Stomach (tissue), 8 donors: ENCODE measurements at regions not wholly inside any gene's neighbourhood (a gene's known extent, or its start where the extent isn't known, plus 50 kb on each side); places are given as distances from the start of the nearest gene placed in this dataset.
A peak's percentile ranks its signal among the peaks of the same experiment; 100 is the strongest.

Experiments used
- DNase-seq, 2 donors: peaks; one replicate each; pipeline versions ENCODE4 v3.0.0 to v3.0.0-alpha.2; 2013 to 2019
- H3K27ac ChIP-seq, 5 donors: fragments of 200-600 bp in 4 of 5; sonication (generic) in 4 of 5; one replicate each; pipeline ENCODE4 v1.5.1; 2013 to 2019; ENCODE audit warnings: mild to moderate bottlenecking in 1 of 5, moderate library complexity in 1 of 5
- H3K27me3 ChIP-seq, 3 donors: fragments of 200-600 bp; sonication (generic); one replicate each; pipeline ENCODE4 v1.5.1; 2017 to 2019; ENCODE audit warnings: mixed run types in 1 of 3
- H3K36me3 ChIP-seq, 4 donors: fragments of 200-600 bp; sonication (generic); 1 replicate in 3 of 4; 2 replicates in 1 of 4; pipeline ENCODE4 v1.5.1; 2016 to 2019
- H3K4me1 ChIP-seq, 4 donors: fragments of 200-600 bp; sonication (generic); one replicate each; pipeline ENCODE4 v1.5.1; 2016 to 2019
- H3K4me3 ChIP-seq, 4 donors: fragments of 200-600 bp; sonication (generic) in 3 of 4; one replicate each; pipeline ENCODE4 v1.5.1; 2016 to 2019; ENCODE audit warnings: mild to moderate bottlenecking in 1 of 4
- H3K9me3 ChIP-seq, 4 donors: fragments of 200-600 bp; sonication (generic); one replicate each; pipeline ENCODE4 v1.5.1; 2016 to 2019
- EP300 ChIP-seq: sonication (generic); formaldehyde crosslinking; IDR thresholded peaks from one replicate; pipeline ENCODE4 v1.6.1; 2017; ENCODE audit warnings: antibody characterized with exemption
- POLR2A ChIP-seq, 4 donors: fragments of 450-650 bp; IDR thresholded peaks; one replicate each; pipeline ENCODE4 v1.6.1; 2016; ENCODE audit warnings: antibody characterized with exemption in 4 of 4, control low read depth in 2 of 4, mild to moderate bottlenecking in 1 of 4, moderate library complexity in 1 of 4
- POLR2AphosphoS5 ChIP-seq, 3 donors: sonication (generic); formaldehyde crosslinking; IDR thresholded peaks; one replicate each; pipeline ENCODE4 v1.6.1; 2016; ENCODE audit warnings: antibody characterized with exemption in 3 of 3
- WGBS, 5 donors: extraction: QIAGEN DNeasy Blood & Tissue Kit in 3 of 5; methylation state at CpG; one replicate each; pipeline versions ENCODE4 v1.1.5 to v1.1.7; 2013 to 2018; 5-methylcytosine and 5-hydroxymethylcytosine counted together
- intact Hi-C: fragments of 100-400 bp; cut with DNase I; formaldehyde crosslinking; loops from one replicate; pipeline ENCODE4 v1.15.1; 2023; ENCODE audit warnings: low total_unique reads
- TF ChIP-seq, protein P1 (sequence below), 7 experiments: fragments of 450-650 bp in 4 of 7; fragments of 200-600 bp in 3 of 7; sonication (generic) in 3 of 7; IDR thresholded peaks; one replicate each; pipeline ENCODE4 v1.5.1; 2016 to 2019; ENCODE audit warnings: antibody characterized with exemption in 7 of 7, control low read depth in 2 of 7, mild to moderate bottlenecking in 1 of 7
- donor health status: healthy with polysubstance abuse.
- donor health status: Bipolar disorder and iron deficiency.
- donor health status: healthy.

DNA sequence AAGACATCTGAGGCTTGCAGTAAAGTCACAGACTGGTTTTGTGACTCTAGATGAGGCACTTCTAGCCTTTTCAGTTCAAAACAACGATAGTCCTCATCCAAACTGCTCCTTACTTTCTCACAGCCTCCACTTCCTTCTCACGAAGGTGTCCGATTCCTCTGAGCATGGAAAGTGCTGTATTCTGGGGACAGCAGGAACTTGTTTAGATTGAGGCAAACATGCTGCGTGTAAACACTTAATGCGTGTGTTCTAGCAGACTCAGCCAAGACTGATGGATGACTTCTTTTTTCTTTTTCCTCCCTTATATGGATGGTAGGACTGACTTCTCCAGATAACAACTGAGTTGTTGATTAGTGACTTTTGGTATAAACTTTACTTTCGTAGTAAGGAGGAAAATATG lies 80.2 kb upstream of the PRDM1 start:
- peaks cover 0 to 9% (median 3%) of the 10 kb centered on the region in 4 donors for H3K4me1 ChIP-seq
- intact Hi-C loops, result no loop called here
- 59 to 75% (median 69%) methylated on average over 6 of the region's 6 CpGs for WGBS, 5 donors
- TF ChIP-seq POLR2AphosphoS5 (IDR thresholded peaks at IDR 0.05) (peak in 2 of 3 donors; percentile 43 to 65), EP300 (no peak)
- H3K4me3 ChIP-seq, result no peak overlapping the region
- peak overlapping the region in 4 of 5 donors; percentile 3 to 31 (median 10) for H3K27ac ChIP-seq
- no peaks in the 10 kb centered on the region for H3K9me3 ChIP-seq
- peaks cover 0 to 15% (median 0%) of the 10 kb centered on the region in 3 donors for H3K27me3 ChIP-seq
- no peaks in the 10 kb centered on the region for H3K36me3 ChIP-seq
- no peak for DNase-seq

DNA sequence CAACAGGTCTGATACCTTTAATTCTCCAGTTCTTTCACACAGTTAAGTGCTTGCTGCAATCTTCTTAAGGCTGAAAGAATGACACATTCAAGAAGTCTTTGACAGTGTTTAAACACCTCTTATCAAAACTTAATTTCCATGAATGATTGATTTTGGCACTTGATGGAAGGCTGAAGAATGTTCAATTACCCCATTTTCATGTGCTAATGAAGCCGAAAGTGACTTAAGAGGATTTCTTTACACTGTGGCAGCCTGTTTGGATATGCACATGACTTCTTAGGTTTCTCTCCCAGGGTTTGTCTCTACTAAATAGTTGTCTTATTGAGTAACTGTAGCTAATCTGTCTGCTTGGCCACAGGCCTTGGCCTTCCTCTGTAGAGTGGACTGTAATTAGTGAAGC lies 81.1 kb upstream of the PRDM1 start:
- intact Hi-C loops, result no loop called here
- 62 to 79% (median 70%) methylated on average over 1 of the region's 1 CpG for WGBS, 5 donors
- Histone ChIP-seq H3K4me3 (no peak overlapping the region), H3K9me3 (no peaks in the 10 kb centered on the region), H3K27me3 (peaks cover 0 to 19% (median 0%) of the 10 kb centered on the region in 3 donors), H3K4me1 (peaks cover 0 to 9% (median 3%) of the 10 kb centered on the region in 4 donors), H3K36me3 (no peaks in the 10 kb centered on the region), H3K27ac (peak overlapping the region in 1 of 5 donors; percentile 15)
- no peak for DNase-seq
- TF ChIP-seq POLR2A (IDR thresholded peaks at IDR 0.05), result no peak
- no peak for TF ChIP-seq POLR2AphosphoS5 (IDR thresholded peaks at IDR 0.05)
- TF ChIP-seq, protein P1, sequence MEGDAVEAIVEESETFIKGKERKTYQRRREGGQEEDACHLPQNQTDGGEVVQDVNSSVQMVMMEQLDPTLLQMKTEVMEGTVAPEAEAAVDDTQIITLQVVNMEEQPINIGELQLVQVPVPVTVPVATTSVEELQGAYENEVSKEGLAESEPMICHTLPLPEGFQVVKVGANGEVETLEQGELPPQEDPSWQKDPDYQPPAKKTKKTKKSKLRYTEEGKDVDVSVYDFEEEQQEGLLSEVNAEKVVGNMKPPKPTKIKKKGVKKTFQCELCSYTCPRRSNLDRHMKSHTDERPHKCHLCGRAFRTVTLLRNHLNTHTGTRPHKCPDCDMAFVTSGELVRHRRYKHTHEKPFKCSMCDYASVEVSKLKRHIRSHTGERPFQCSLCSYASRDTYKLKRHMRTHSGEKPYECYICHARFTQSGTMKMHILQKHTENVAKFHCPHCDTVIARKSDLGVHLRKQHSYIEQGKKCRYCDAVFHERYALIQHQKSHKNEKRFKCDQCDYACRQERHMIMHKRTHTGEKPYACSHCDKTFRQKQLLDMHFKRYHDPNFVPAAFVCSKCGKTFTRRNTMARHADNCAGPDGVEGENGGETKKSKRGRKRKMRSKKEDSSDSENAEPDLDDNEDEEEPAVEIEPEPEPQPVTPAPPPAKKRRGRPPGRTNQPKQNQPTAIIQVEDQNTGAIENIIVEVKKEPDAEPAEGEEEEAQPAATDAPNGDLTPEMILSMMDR (IDR thresholded peaks at IDR 0.05), result no peak
- TF ChIP-seq EP300, result no peak

DNA sequence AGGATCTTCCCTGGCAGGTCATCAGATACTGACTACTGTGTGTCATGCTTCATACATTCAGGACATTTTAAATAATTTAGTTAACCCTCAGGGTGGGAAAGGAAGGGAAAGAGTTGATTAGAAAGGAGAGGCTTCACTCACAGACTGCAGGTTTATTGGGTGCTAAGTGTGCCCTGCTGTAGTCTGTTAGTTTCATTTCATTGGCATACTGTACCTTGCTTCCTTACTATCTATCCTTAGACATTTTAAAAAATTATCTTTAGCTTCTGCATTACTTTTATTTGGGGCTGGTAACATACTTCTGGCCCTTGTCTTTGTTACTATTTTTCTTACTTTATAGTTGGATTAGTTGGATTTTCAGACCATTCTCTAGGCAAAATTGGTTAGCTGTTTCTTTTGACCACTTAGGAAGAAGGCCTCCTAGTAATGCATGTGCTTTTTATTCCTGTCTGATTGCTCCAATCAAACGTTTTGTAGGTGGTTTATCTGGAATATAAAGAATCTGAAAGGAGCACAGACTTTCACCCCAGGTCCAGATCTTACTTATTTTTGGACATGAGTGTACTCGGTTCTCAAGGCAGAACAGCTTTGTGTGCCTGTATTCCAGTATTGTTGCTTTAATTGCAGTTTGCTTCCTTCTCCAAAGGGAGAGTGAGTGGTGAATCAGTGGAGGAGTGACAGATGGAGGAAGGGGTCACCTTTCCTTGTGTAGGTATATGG lies 82.7 kb upstream of the PRDM1 start:
- peaks cover 0 to 30% (median 0%) of the 10 kb centered on the region in 3 donors for H3K27me3 ChIP-seq
- H3K27ac ChIP-seq, result no peak overlapping the region
- H3K9me3 ChIP-seq, result no peaks in the 10 kb centered on the region
- H3K4me1 ChIP-seq, result peaks cover 0 to 9% (median 3%) of the 10 kb centered on the region in 4 donors
- intact Hi-C loops, result no loop called here
- DNase-seq, result no peak
- no peak overlapping the region for H3K4me3 ChIP-seq
- H3K36me3 ChIP-seq, result no peaks in the 10 kb centered on the region
- TF ChIP-seq POLR2A (IDR thresholded peaks at IDR 0.05) (no peak), POLR2AphosphoS5 (IDR thresholded peaks at IDR 0.05) (no peak), EP300 (no peak)
- TF ChIP-seq, protein P1 (IDR thresholded peaks at IDR 0.05), result no peak
- 11 to 38% (median 28%) methylated on average over 2 of the region's 2 CpGs for WGBS, 5 donors

DNA sequence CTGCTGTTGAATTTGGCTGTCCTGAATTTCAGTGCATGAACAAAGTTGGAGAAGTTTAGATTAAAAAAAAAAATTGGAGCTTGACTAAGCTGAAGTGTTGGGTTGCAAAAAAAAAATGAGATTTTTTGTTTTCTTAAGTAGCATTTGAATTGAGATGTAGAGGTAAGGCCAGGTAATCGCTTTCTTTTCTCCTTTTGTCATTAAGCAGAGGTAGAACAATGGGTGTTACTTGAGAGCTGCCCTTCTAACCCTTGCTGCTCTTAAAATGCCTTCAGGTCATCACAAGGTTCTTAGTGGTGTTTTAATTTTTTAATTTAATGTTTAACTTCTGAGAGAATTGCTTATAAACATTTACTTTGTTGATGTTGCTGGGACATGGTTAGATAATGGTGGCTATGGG lies 84.1 kb upstream of the PRDM1 start:
- no peak for DNase-seq
- Histone ChIP-seq H3K9me3 (no peaks in the 10 kb centered on the region), H3K27me3 (peaks cover 0 to 43% (median 0%) of the 10 kb centered on the region in 3 donors), H3K27ac (no peak overlapping the region), H3K4me3 (no peak overlapping the region), H3K4me1 (peaks cover 0 to 9% (median 3%) of the 10 kb centered on the region in 4 donors), H3K36me3 (no peaks in the 10 kb centered on the region)
- 88 to 97% (median 90%) methylated on average over 1 of the region's 1 CpG for WGBS, 5 donors
- no peak for TF ChIP-seq EP300
- no peak for TF ChIP-seq POLR2AphosphoS5 (IDR thresholded peaks at IDR 0.05)
- no peak for TF ChIP-seq POLR2A (IDR thresholded peaks at IDR 0.05)
- TF ChIP-seq, protein P1 (IDR thresholded peaks at IDR 0.05), result no peak
- intact Hi-C loops, result no loop called here

DNA sequence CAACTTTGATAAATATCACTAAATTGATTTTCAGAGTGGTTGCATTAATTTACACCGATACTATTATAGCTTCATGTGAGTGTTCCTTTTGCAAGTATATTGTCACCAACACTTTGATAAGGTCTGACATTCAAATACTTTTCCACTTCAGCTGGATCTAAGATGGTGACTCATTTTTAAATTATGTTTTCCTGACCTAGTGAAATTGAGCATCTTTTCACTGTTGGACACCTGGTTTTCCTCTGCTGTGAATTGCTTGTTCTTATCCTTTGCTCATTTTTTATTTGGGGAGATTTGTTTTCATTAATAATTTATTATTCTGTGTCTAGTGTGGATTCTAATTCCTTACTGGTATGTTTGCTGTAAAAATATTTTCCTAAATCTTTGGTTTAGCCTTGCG lies 85.2 kb upstream of the PRDM1 start:
- no peaks in the 10 kb centered on the region for H3K9me3 ChIP-seq
- no peak overlapping the region for H3K27ac ChIP-seq
- DNase-seq, result no peak
- no peaks in the 10 kb centered on the region for H3K36me3 ChIP-seq
- WGBS, 5 donors, result 89 to 95% (median 92%) methylated on average over 2 of the region's 2 CpGs
- intact Hi-C loops, result no loop called here
- H3K4me1 ChIP-seq, result peaks cover 0 to 9% (median 3%) of the 10 kb centered on the region in 4 donors
- peaks cover 0 to 54% (median 4%) of the 10 kb centered on the region in 3 donors for H3K27me3 ChIP-seq
- TF ChIP-seq, protein P1 (IDR thresholded peaks at IDR 0.05), result no peak
- TF ChIP-seq EP300, result no peak
- no peak for TF ChIP-seq POLR2A (IDR thresholded peaks at IDR 0.05)
- no peak for TF ChIP-seq POLR2AphosphoS5 (IDR thresholded peaks at IDR 0.05)
- H3K4me3 ChIP-seq, result no peak overlapping the region
